NCI-H146 treated with DMSO at 0.1 percent for 48 hours (cell line): ENCODE measurements at regions not wholly inside any gene's neighbourhood (a gene's known extent, or its start where the extent isn't known, plus 50 kb on each side); places are given as distances from the start of the nearest gene placed in this dataset.
"Not testable (repeated sequence)": the region's sequence is repeated elsewhere in the genome, so short reads cannot be mapped to it uniquely, and the experiment has no call there.

Experiments used
- DNase-seq: peaks from one replicate; lab custom pipeline; 2025; ENCODE audit not compliant: unreplicated experiment; lab: John Stamatoyannopoulos, UW

- DNase-seq, result no peak
Measured at GRCh38 chr5:13248253-13248652, 696.2 kb downstream of the DNAH5 start.

- no peak for DNase-seq
Measured at GRCh38 chr5:13246053-13246452, 698.4 kb downstream of the DNAH5 start.

GRCh38 chr5:13244151-13244550 lies 700.3 kb downstream of the DNAH5 start:
- no peak for DNase-seq

- no peak for DNase-seq
Measured at GRCh38 chr5:13227513-13227912, 717.0 kb downstream of the DNAH5 start.

GRCh38 chr5:13218518-13218917 lies 726.0 kb downstream of the DNAH5 start:
- no peak for DNase-seq

GRCh38 chr5:13217636-13218035 lies 726.9 kb downstream of the DNAH5 start:
- no peak for DNase-seq

- no peak for DNase-seq
Measured at GRCh38 chr5:13215806-13216205, 728.7 kb downstream of the DNAH5 start.

- DNase-seq, result no peak
Measured at GRCh38 chr5:13215370-13215769, 729.1 kb downstream of the DNAH5 start.

- no peak for DNase-seq
Measured at GRCh38 chr5:13214182-13214581, 730.3 kb downstream of the DNAH5 start.

GRCh38 chr5:13212886-13213285 lies 731.6 kb downstream of the DNAH5 start:
- DNase-seq, result no peak

GRCh38 chr5:13211064-13211463 lies 733.4 kb downstream of the DNAH5 start:
- DNase-seq, result no peak

GRCh38 chr5:13207112-13207511 lies 737.4 kb downstream of the DNAH5 start:
- DNase-seq, result no peak

GRCh38 chr5:13201022-13201421 lies 743.5 kb downstream of the DNAH5 start:
- no peak for DNase-seq

- DNase-seq, result not testable (repeated sequence)
Measured at GRCh38 chr5:13198226-13198625, 746.3 kb downstream of the DNAH5 start.

- DNase-seq, result no peak
Measured at GRCh38 chr5:13189532-13189931, 755.0 kb downstream of the DNAH5 start.

- no peak for DNase-seq
Measured at GRCh38 chr5:13188371-13188770, 756.1 kb downstream of the DNAH5 start.

GRCh38 chr5:13187186-13187585 lies 757.3 kb downstream of the DNAH5 start:
- no peak for DNase-seq

GRCh38 chr5:13186177-13186576 lies 758.3 kb downstream of the DNAH5 start:
- DNase-seq, result no peak

- DNase-seq, result no peak
Measured at GRCh38 chr5:13179407-13180087, 764.9 kb downstream of the DNAH5 start.

- DNase-seq, result no peak
Measured at GRCh38 chr5:13143630-13144029, 800.9 kb downstream of the DNAH5 start.

GRCh38 chr5:13143214-13143613 lies 801.3 kb downstream of the DNAH5 start:
- no peak for DNase-seq

GRCh38 chr5:13133951-13134350 lies 810.5 kb downstream of the DNAH5 start:
- no peak for DNase-seq

- no peak for DNase-seq
Measured at GRCh38 chr5:13115476-13115875, 829.0 kb downstream of the DNAH5 start.
